ENCODE measurements at regions not wholly inside any gene's neighbourhood (a gene's known extent, or its start where the extent isn't known, plus 50 kb on each side); places are given as distances from the start of the nearest gene placed in this dataset.

DNA sequence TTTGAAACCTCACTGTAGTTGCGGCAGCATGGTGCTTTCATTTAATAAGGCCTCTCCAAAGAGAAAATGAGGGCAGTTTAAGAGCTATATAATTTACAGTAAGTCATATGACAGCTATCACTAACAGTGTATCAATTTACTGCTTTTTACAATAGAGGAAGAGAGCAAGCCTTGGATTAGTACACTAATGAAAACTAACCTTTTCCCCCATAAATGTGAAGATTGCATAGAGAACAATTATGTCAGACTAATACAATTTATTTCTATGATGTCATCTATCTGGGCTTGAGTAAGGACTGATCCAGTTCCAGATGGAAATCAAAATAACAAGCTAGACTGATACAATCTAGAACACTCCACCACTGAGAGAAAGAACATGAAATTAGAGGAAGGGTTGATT lies 78.1 kb upstream of the FAM83B start:
- no peaks in the 10 kb centered on the region for H3K27me3 ChIP-seq (replicated peaks; ENCODE audit: control insufficient read depth, insufficient read depth, low read length)
- no peak overlapping the region for H3K4me3 ChIP-seq (ENCODE audit: low read length)
- no peaks in the 10 kb centered on the region for H3K4me1 ChIP-seq (ENCODE audit: control insufficient read depth, insufficient read depth, low read length)
- H3K36me3 ChIP-seq (ENCODE audit: control insufficient read depth, insufficient read depth, low read length, severe bottlenecking), result no peaks in the 10 kb centered on the region
- no peak overlapping the region for H3K9ac ChIP-seq (ENCODE audit: low read length)
- peak; percentile 24 for DNase-seq (ENCODE audit: low read depth)
- no peaks in the 10 kb centered on the region for H3K9me3 ChIP-seq (ENCODE audit: control insufficient read depth, low read length)

DNA sequence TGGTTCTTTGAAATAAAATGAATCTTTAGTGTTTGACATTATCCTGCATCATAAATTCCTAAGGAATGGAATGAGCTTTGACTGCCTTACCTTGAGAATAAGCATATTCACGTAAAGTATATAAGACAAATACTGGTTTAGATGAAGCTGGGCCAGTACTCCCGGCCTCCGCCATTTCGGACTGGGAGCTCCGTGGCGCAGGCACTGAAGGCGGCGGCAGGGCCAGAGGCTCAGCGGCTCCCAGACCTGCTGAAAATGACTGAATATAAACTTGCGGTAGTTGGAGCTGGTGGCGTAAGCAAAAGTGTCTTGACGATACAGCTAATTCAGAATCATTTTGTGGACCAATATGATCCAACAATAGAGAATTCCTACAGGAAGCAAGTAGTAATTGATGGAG lies 76.2 kb upstream of the FAM83B start:
- Histone ChIP-seq H3K9me3 (ENCODE audit: control insufficient read depth, low read length) (no peaks in the 10 kb centered on the region), H3K9ac (ENCODE audit: low read length) (no peak overlapping the region), H3K36me3 (ENCODE audit: control insufficient read depth, insufficient read depth, low read length, severe bottlenecking) (no peaks in the 10 kb centered on the region), H3K27me3 (replicated peaks; ENCODE audit: control insufficient read depth, insufficient read depth, low read length) (no peaks in the 10 kb centered on the region), H3K4me3 (ENCODE audit: low read length) (no peak overlapping the region), H3K4me1 (ENCODE audit: control insufficient read depth, insufficient read depth, low read length) (no peaks in the 10 kb centered on the region)
- DNase-seq (ENCODE audit: low read depth), result no peak

DNA sequence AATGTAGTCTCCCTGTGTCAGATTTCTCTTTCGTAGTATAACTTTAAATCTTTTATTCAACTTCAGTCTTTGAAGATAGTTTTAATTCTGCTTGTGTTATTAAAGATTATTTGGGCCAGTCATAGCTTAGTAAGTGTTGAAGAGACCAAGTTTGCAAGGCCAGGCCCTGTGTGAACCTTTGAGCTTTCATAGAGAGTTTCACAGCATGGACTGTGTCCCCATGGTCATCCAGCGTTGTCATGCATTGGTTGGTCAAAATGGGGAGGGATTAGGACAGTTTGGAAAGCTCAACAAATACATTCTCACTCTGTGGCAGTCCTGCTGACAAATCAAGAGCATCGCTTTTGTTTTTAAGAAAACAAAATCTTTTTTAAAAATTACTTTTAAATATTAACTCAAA lies 74.6 kb upstream of the FAM83B start:
- Histone ChIP-seq H3K9ac (ENCODE audit: low read length) (no peak overlapping the region), H3K36me3 (ENCODE audit: control insufficient read depth, insufficient read depth, low read length, severe bottlenecking) (no peaks in the 10 kb centered on the region), H3K4me3 (ENCODE audit: low read length) (no peak overlapping the region), H3K4me1 (ENCODE audit: control insufficient read depth, insufficient read depth, low read length) (no peaks in the 10 kb centered on the region), H3K27me3 (replicated peaks; ENCODE audit: control insufficient read depth, insufficient read depth, low read length) (no peaks in the 10 kb centered on the region), H3K9me3 (ENCODE audit: control insufficient read depth, low read length) (no peaks in the 10 kb centered on the region)
- DNase-seq (ENCODE audit: low read depth), result no peak

DNA sequence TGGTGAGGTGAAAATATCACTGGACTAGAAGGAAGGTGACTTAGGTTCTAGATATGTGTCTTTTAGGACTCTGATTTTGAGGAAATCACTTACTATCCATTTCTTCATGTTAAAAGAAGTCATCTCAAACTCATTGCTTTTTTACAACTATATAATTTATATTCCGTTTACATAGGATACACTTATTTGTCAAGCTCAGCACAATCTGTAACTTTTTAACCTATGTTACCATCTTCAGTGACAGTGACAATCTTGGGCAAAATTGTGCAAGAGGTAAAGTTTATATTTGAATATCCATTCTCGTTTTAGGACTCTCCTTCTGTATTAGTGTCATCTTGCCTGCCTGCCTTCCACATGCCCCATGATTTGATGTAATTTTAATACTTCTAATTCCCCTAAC lies 74.0 kb upstream of the FAM83B start:
- no peaks in the 10 kb centered on the region for H3K9me3 ChIP-seq (ENCODE audit: control insufficient read depth, low read length)
- no peaks in the 10 kb centered on the region for H3K27me3 ChIP-seq (replicated peaks; ENCODE audit: control insufficient read depth, insufficient read depth, low read length)
- no peak for DNase-seq (ENCODE audit: low read depth)
- H3K4me3 ChIP-seq (ENCODE audit: low read length), result no peak overlapping the region
- H3K36me3 ChIP-seq (ENCODE audit: control insufficient read depth, insufficient read depth, low read length, severe bottlenecking), result no peaks in the 10 kb centered on the region
- no peak overlapping the region for H3K9ac ChIP-seq (ENCODE audit: low read length)
- no peaks in the 10 kb centered on the region for H3K4me1 ChIP-seq (ENCODE audit: control insufficient read depth, insufficient read depth, low read length)

GRCh38 chr6:54775576-54775975 lies 71.0 kb upstream of the FAM83B start:
- H3K36me3 ChIP-seq (ENCODE audit: control insufficient read depth, insufficient read depth, low read length, severe bottlenecking), result no peaks in the 10 kb centered on the region
- no peaks in the 10 kb centered on the region for H3K4me1 ChIP-seq (ENCODE audit: control insufficient read depth, insufficient read depth, low read length)
- no peaks in the 10 kb centered on the region for H3K27me3 ChIP-seq (replicated peaks; ENCODE audit: control insufficient read depth, insufficient read depth, low read length)
- H3K4me3 ChIP-seq (ENCODE audit: low read length), result no peak overlapping the region
- no peak overlapping the region for H3K9ac ChIP-seq (ENCODE audit: low read length)
- DNase-seq (ENCODE audit: low read depth), result peak; percentile 5
- H3K9me3 ChIP-seq (ENCODE audit: control insufficient read depth, low read length), result no peaks in the 10 kb centered on the region

DNA sequence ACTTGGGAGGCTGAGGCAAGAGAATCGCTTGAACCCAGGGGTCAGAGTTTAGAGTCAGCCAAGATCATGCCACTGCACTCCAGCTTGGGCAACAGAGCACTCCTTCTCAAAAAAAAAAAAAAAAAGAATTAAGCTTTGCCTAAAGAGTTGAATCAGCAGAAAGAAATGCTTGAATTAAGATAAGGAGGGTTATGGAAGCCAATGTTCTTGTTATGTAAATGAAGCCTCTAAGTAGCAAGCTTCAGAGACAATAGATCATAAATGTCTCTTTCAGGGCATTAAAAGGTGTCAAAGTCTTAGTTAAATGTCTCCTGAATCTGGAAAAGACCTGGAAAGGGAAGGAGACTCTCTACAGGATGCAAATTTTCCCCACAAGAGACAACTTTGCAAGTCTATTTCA lies 69.7 kb upstream of the FAM83B start:
- no peaks in the 10 kb centered on the region for H3K4me1 ChIP-seq (ENCODE audit: control insufficient read depth, insufficient read depth, low read length)
- no peaks in the 10 kb centered on the region for H3K27me3 ChIP-seq (replicated peaks; ENCODE audit: control insufficient read depth, insufficient read depth, low read length)
- no peak overlapping the region for H3K9ac ChIP-seq (ENCODE audit: low read length)

DNA sequence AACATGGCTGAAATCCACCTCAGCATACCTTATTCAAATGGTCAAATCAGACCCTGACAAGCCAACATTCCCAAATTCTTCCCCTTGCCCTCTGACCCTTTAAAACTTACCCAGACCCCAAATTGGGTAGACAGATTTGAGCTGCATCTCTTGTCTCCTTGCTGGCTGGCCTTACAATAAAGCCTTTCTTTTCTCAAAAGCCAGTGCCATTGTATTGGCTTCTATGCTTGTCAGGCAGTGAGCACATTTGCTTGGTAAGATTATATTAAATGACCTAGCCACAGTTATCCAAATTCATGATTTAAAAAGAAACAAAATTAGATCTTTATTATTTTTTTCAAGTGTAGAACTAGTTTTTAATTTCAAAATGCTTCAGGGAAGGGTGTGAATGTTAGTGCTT lies 67.8 kb upstream of the FAM83B start:
- H3K4me3 ChIP-seq (ENCODE audit: low read length), result no peak overlapping the region
- no peak overlapping the region for H3K9ac ChIP-seq (ENCODE audit: low read length)
- no peaks in the 10 kb centered on the region for H3K9me3 ChIP-seq (ENCODE audit: control insufficient read depth, low read length)
- H3K27me3 ChIP-seq (replicated peaks; ENCODE audit: control insufficient read depth, insufficient read depth, low read length), result no peaks in the 10 kb centered on the region
- DNase-seq (ENCODE audit: low read depth), result no peak
- H3K4me1 ChIP-seq (ENCODE audit: control insufficient read depth, insufficient read depth, low read length), result no peaks in the 10 kb centered on the region
- no peaks in the 10 kb centered on the region for H3K36me3 ChIP-seq (ENCODE audit: control insufficient read depth, insufficient read depth, low read length, severe bottlenecking)

More for the DNA sequence above, 69.7 kb upstream of the FAM83B start:
- no peak overlapping the region for H3K4me3 ChIP-seq (ENCODE audit: low read length)
- H3K9me3 ChIP-seq (ENCODE audit: control insufficient read depth, low read length), result no peaks in the 10 kb centered on the region
- no peaks in the 10 kb centered on the region for H3K36me3 ChIP-seq (ENCODE audit: control insufficient read depth, insufficient read depth, low read length, severe bottlenecking)
- DNase-seq (ENCODE audit: low read depth), result no peak

GRCh38 chr6:54784011-54784410 lies 62.6 kb upstream of the FAM83B start:
- DNase-seq (ENCODE audit: low read depth), result no peak
- no peaks in the 10 kb centered on the region for H3K9me3 ChIP-seq (ENCODE audit: control insufficient read depth, low read length)
- no peaks in the 10 kb centered on the region for H3K27me3 ChIP-seq (replicated peaks; ENCODE audit: control insufficient read depth, insufficient read depth, low read length)
- H3K9ac ChIP-seq (ENCODE audit: low read length), result no peak overlapping the region
- H3K4me3 ChIP-seq (ENCODE audit: low read length), result no peak overlapping the region
- H3K36me3 ChIP-seq (ENCODE audit: control insufficient read depth, insufficient read depth, low read length, severe bottlenecking), result no peaks in the 10 kb centered on the region
- no peaks in the 10 kb centered on the region for H3K4me1 ChIP-seq (ENCODE audit: control insufficient read depth, insufficient read depth, low read length)

DNA sequence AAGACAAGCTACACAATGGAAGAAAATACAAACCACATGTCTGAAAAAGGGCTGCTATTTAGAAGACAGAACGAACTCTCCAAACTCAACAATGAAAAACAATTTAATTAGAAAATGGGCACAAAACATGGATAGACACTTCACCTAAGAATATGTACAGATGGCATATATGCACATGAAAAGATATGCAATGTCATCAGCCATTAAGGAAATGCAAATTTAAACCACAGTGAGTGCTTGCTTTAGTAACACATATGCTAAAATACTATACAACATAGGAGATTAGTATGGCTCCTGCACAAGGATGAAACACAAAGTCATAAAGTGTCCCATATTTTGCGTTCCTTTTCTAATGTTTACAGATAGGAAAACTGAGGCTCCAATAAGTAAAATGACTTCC lies 60.4 kb upstream of the FAM83B start:
- Histone ChIP-seq H3K4me3 (ENCODE audit: low read length) (no peak overlapping the region), H3K9ac (ENCODE audit: low read length) (no peak overlapping the region), H3K9me3 (ENCODE audit: control insufficient read depth, low read length) (no peaks in the 10 kb centered on the region), H3K36me3 (ENCODE audit: control insufficient read depth, insufficient read depth, low read length, severe bottlenecking) (no peaks in the 10 kb centered on the region), H3K27me3 (replicated peaks; ENCODE audit: control insufficient read depth, insufficient read depth, low read length) (no peaks in the 10 kb centered on the region), H3K4me1 (ENCODE audit: control insufficient read depth, insufficient read depth, low read length) (no peaks in the 10 kb centered on the region)
- DNase-seq (ENCODE audit: low read depth), result no peak

DNA sequence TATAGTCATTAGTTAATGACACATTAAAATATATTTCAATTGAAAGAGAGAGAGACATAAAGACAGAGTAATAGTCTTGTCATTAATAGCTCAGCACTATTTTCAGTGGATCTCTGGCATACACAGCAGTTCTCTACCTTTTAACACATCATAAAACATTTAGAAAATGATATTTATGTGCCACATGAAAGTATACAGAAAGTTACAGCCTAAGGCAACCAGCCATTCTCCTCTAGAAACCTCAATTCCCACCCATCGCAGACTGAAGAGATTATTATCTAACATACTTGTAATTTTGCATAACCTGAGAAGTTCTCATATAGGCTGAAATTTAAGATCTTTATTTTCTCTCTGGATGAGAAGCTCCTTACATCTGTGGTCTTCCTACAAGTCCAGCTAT lies 58.7 kb upstream of the FAM83B start:
- Histone ChIP-seq H3K4me3 (ENCODE audit: low read length) (no peak overlapping the region), H3K27me3 (replicated peaks; ENCODE audit: control insufficient read depth, insufficient read depth, low read length) (no peaks in the 10 kb centered on the region), H3K36me3 (ENCODE audit: control insufficient read depth, insufficient read depth, low read length, severe bottlenecking) (no peaks in the 10 kb centered on the region), H3K4me1 (ENCODE audit: control insufficient read depth, insufficient read depth, low read length) (no peaks in the 10 kb centered on the region), H3K9me3 (ENCODE audit: control insufficient read depth, low read length) (no peaks in the 10 kb centered on the region), H3K9ac (ENCODE audit: low read length) (no peak overlapping the region)
- no peak for DNase-seq (ENCODE audit: low read depth)
